Testis (tissue), 2 donors: ENCODE measurements at regions not wholly inside any gene's neighbourhood (a gene's known extent, or its start where the extent isn't known, plus 50 kb on each side); places are given as distances from the start of the nearest gene placed in this dataset.

Experiments used
- CTCF ChIP-seq, 3 experiments: fragments of 450-650 bp in 2 of 3; fragments of 200-600 bp in 1 of 3; sonication (generic) in 1 of 3; IDR thresholded peaks; one replicate each; pipeline ENCODE4 v1.5.1; 2016 to 2019; ENCODE audit warnings: antibody characterized with exemption in 3 of 3, mild to moderate bottlenecking in 2 of 3, moderate library complexity in 1 of 3
- POLR2A ChIP-seq: fragments of 450-650 bp; IDR thresholded peaks from one replicate; pipeline ENCODE4 v1.6.1; 2017; ENCODE audit warnings: antibody characterized with exemption, mild to moderate bottlenecking, moderate library complexity

- TF ChIP-seq CTCF (IDR thresholded peaks at IDR 0.05) = no peak
- TF ChIP-seq POLR2A = no peak
These were observed 56.3 kb upstream of the MPHOSPH6 start for GRCh38 chr16:82226327-82226726.
